NB4 (cell line): ENCODE measurements at regions not wholly inside any gene's neighbourhood (a gene's known extent, or its start where the extent isn't known, plus 50 kb on each side); places are given as distances from the start of the nearest gene placed in this dataset.
A peak's percentile ranks its signal among the peaks of the same experiment; 100 is the strongest.

Experiments
- DNase-seq: peaks from one replicate; pipeline ENCODE4 v3.0.0; 2010; ENCODE audit warnings: low read depth
- H3K4me3 ChIP-seq: one replicate; pipeline ENCODE4 v1.5.1; 2011; ENCODE audit warnings: mild to moderate bottlenecking, low read depth, low read length, moderate library complexity
- CTCF ChIP-seq: IDR thresholded peaks from one replicate; pipeline ENCODE4 v1.5.1; 2012; ENCODE audit warnings: low read depth, low read length
- MAX ChIP-seq: IDR thresholded peaks from 2 replicates; pipeline ENCODE4 v1.6.1; 2011; ENCODE audit warnings: low read depth, low read length
- MYC ChIP-seq: IDR thresholded peaks from 2 replicates; pipeline ENCODE4 v1.6.1; 2011; ENCODE audit warnings: low read depth, low read length
- POLR2A ChIP-seq: IDR thresholded peaks from 2 replicates; pipeline ENCODE4 v1.6.1; 2011; ENCODE audit warnings: mild to moderate bottlenecking; ENCODE audit not compliant: insufficient read length; ENCODE audit errors: extremely low read depth

- DNase-seq: no peak
- no peak for TF ChIP-seq MYC
- TF ChIP-seq MAX: no peak
- no peak for TF ChIP-seq CTCF
- TF ChIP-seq POLR2A: no peak
- H3K4me3 ChIP-seq: no peak overlapping the region
Measured at GRCh38 chr10:129219364-129219763, 247.7 kb upstream of the MGMT start.

- no peak overlapping the region for H3K4me3 ChIP-seq
- TF ChIP-seq MYC (no peak), CTCF (no peak), POLR2A (no peak), MAX (no peak)
- no peak for DNase-seq
Measured at GRCh38 chr10:129222436-129222835, 244.6 kb upstream of the MGMT start.

- TF ChIP-seq MAX: no peak
- no peak for TF ChIP-seq MYC
- no peak for TF ChIP-seq CTCF
- no peak for TF ChIP-seq POLR2A
- DNase-seq: no peak
- H3K4me3 ChIP-seq: no peak overlapping the region
Measured at GRCh38 chr10:129223363-129223762, 243.7 kb upstream of the MGMT start.

- TF ChIP-seq CTCF: no peak
- H3K4me3 ChIP-seq: no peak overlapping the region
Measured at GRCh38 chr10:129224065-129224464, 243.0 kb upstream of the MGMT start.

GRCh38 chr10:129231821-129232220 lies 235.2 kb upstream of the MGMT start:
- no peak overlapping the region for H3K4me3 ChIP-seq
- no peak for DNase-seq
- no peak for TF ChIP-seq MYC
- TF ChIP-seq POLR2A: no peak
- peak; percentile 9 for TF ChIP-seq CTCF

More at GRCh38 chr10:129224065-129224464, 243.0 kb upstream of the MGMT start:
- DNase-seq: no peak

GRCh38 chr10:129233351-129234148 lies 233.5 kb upstream of the MGMT start:
- TF ChIP-seq MYC (no peak), POLR2A (no peak), CTCF (no peak), MAX (no peak)

More at GRCh38 chr10:129233351-129234148, 233.5 kb upstream of the MGMT start:
- no peak overlapping the region for H3K4me3 ChIP-seq
- DNase-seq: no peak
